ENCODE measurements at regions not wholly inside any gene's neighbourhood (a gene's known extent, or its start where the extent isn't known, plus 50 kb on each side); places are given as distances from the start of the nearest gene placed in this dataset.

DNA sequence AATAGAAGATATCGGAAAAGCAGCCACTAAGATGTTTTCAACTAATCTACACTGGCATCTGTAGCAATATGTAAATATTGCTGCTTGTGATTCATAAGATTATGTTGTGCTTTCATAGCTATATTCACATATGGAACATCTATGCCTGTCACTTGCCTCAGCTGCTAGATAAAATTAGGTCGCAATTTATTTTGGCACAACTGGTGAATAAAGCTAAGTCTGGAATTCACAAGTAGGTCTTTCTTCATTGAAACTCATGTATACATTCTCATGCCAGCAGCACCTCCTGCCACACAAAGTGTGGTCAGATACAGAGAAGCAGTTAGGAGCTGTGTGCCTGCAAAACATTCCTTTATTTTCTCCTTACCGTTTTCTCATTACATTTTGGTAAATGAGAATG lies 543.3 kb upstream of the CHORDC1 start:
- no peaks in the 10 kb centered on the region for H3K4me1 ChIP-seq (ENCODE audit: control insufficient read depth in 1 of 2, low read depth in 2 of 2)
- no peak overlapping the region for H3K4me3 ChIP-seq
- ATAC-seq (ENCODE audit: insufficient number of reproducible peaks, low FRiP score, low read depth) (no peak), DNase-seq (ENCODE audit: low spot score) (no peak)
- no peak overlapping the region for H3K27ac ChIP-seq
- H3K36me3 ChIP-seq = no peaks in the 10 kb centered on the region
- TF ChIP-seq, protein P1, sequence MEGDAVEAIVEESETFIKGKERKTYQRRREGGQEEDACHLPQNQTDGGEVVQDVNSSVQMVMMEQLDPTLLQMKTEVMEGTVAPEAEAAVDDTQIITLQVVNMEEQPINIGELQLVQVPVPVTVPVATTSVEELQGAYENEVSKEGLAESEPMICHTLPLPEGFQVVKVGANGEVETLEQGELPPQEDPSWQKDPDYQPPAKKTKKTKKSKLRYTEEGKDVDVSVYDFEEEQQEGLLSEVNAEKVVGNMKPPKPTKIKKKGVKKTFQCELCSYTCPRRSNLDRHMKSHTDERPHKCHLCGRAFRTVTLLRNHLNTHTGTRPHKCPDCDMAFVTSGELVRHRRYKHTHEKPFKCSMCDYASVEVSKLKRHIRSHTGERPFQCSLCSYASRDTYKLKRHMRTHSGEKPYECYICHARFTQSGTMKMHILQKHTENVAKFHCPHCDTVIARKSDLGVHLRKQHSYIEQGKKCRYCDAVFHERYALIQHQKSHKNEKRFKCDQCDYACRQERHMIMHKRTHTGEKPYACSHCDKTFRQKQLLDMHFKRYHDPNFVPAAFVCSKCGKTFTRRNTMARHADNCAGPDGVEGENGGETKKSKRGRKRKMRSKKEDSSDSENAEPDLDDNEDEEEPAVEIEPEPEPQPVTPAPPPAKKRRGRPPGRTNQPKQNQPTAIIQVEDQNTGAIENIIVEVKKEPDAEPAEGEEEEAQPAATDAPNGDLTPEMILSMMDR (IDR thresholded peaks at IDR 0.05) = no peak
- no peaks in the 10 kb centered on the region for H3K9me3 ChIP-seq
- H3K27me3 ChIP-seq (replicated peaks; ENCODE audit: insufficient read depth) = no peaks in the 10 kb centered on the region

DNA sequence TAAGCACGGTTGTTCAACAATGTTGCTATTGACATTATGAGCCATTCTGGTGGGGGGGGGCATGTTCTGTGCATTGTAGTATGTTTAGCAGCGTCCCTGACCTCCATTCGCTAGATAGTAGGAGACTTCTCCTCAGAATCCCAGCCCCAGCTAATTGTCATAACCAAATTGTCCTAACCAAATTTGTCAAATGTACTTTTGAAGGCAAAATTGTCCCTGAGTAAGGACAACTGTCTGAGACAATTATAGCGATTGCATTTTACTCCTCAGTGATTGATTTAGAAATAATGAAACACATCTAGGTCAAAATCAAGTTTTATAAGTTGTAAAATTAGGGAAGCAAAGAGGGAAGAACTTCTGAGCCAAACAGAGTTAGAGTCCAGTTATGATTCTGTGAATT lies 541.8 kb upstream of the CHORDC1 start:
- Histone ChIP-seq H3K27ac (no peak overlapping the region), H3K27me3 (replicated peaks; ENCODE audit: insufficient read depth) (no peaks in the 10 kb centered on the region), H3K36me3 (no peaks in the 10 kb centered on the region), H3K4me3 (no peak overlapping the region), H3K4me1 (ENCODE audit: control insufficient read depth in 1 of 2, low read depth in 2 of 2) (no peaks in the 10 kb centered on the region), H3K9me3 (no peaks in the 10 kb centered on the region)
- ATAC-seq (ENCODE audit: insufficient number of reproducible peaks, low FRiP score, low read depth) = no peak
- TF ChIP-seq, protein P1 (IDR thresholded peaks at IDR 0.05) = no peak
- no peak for DNase-seq (ENCODE audit: low spot score)

DNA sequence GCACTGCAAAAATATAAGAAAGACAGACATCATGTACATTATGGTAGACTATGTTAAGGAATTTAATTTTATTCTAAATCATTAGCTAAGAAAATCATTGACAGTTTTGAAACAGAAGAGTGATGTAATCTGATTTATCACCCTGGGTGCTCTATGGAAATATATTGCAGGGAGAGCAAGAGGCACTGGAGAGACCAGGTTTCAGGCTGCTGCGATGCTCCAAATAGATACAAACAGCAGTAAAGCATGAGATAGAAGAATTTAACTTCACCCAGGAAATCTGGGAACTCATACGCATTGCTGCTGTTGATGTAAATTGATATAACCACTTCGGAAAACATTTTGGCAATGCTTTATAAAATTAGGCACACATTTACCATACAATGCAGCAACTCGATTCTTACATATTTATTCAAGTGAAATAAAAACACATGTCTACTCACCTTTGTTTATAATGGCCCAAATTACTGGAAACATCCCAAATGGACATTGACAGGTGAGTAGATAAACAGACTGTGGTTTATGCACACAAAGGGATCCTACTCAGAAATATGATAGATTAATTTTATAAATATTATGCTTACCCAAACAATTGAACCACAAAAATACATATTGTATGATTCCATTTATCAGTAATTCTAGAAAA lies 535.1 kb upstream of the CHORDC1 start:
- Histone ChIP-seq H3K27ac (no peak overlapping the region), H3K4me3 (no peak overlapping the region), H3K27me3 (replicated peaks; ENCODE audit: insufficient read depth) (no peaks in the 10 kb centered on the region), H3K36me3 (no peaks in the 10 kb centered on the region), H3K4me1 (ENCODE audit: control insufficient read depth in 1 of 2, low read depth in 2 of 2) (no peaks in the 10 kb centered on the region), H3K9me3 (no peaks in the 10 kb centered on the region)
- DNase-seq (ENCODE audit: low spot score) (no peak), ATAC-seq (ENCODE audit: insufficient number of reproducible peaks, low FRiP score, low read depth) (no peak)
- TF ChIP-seq, protein P1 (IDR thresholded peaks at IDR 0.05) = no peak

DNA sequence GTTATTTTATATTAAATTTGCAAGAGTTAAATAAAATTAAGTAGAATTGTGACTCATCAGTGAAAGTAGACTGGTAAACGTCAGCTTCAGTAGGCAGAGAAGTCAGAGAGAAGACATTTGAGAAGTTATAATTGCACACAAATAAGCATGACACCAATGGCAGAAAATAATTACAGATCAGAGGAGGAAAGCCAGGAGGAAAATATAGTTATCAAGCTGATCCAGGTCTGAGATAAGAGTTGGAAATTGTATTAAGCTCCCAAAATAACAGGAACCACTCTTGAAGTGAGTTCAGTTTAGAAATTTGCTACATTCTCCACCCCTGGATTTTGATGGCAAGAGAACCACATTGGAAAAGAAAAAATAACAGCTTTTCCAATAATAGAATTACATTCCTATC lies 533.8 kb upstream of the CHORDC1 start:
- no peaks in the 10 kb centered on the region for H3K4me1 ChIP-seq (ENCODE audit: control insufficient read depth in 1 of 2, low read depth in 2 of 2)
- H3K36me3 ChIP-seq = no peaks in the 10 kb centered on the region
- no peak overlapping the region for H3K27ac ChIP-seq
- TF ChIP-seq, protein P1 (IDR thresholded peaks at IDR 0.05) = no peak
- DNase-seq (ENCODE audit: low spot score) (no peak), ATAC-seq (ENCODE audit: insufficient number of reproducible peaks, low FRiP score, low read depth) (no peak)
- H3K27me3 ChIP-seq (replicated peaks; ENCODE audit: insufficient read depth) = no peaks in the 10 kb centered on the region
- no peaks in the 10 kb centered on the region for H3K9me3 ChIP-seq
- no peak overlapping the region for H3K4me3 ChIP-seq

DNA sequence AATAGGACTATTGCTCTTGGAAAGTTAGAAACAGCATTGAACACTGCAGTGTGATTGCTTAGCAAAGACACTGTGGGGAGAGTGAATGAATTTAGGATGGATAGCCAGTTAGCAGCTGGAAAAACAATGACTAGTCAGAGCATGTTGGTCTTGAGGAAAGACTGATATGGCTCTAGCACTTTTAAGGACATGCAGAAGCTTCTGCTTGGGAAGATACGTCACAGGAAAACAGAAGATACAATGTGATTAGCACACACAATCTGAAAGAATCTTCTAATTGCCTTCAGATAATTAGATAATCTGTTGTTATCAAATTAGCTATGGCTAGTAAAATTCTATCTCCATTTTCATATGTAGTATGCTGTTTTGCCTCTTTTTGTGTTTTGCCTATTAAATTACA lies 530.7 kb upstream of the CHORDC1 start:
- Histone ChIP-seq H3K36me3 (no peaks in the 10 kb centered on the region), H3K4me3 (no peak overlapping the region), H3K4me1 (ENCODE audit: control insufficient read depth in 1 of 2, low read depth in 2 of 2) (no peaks in the 10 kb centered on the region), H3K27me3 (replicated peaks; ENCODE audit: insufficient read depth) (no peaks in the 10 kb centered on the region), H3K9me3 (no peaks in the 10 kb centered on the region), H3K27ac (no peak overlapping the region)
- DNase-seq (ENCODE audit: low spot score) (no peak), ATAC-seq (ENCODE audit: insufficient number of reproducible peaks, low FRiP score, low read depth) (no peak)
- TF ChIP-seq, protein P1 (IDR thresholded peaks at IDR 0.05) = no peak
